22Rv1 (cell line): ENCODE measurements at regions not wholly inside any gene's neighbourhood (a gene's known extent, or its start where the extent isn't known, plus 50 kb on each side); places are given as distances from the start of the nearest gene placed in this dataset.

Source experiments
- ZFX ChIP-seq: fragments of 450-650 bp; IDR thresholded peaks from 2 replicates; pipeline ENCODE4 v1.6.1; 2017; ENCODE audit warnings: antibody characterized with exemption, borderline replicate concordance
- TF ChIP-seq, protein P1 (sequence below): fragments of 450-650 bp; IDR thresholded peaks from 2 replicates; pipeline ENCODE4 v1.5.1; 2017; ENCODE audit warnings: mild to moderate bottlenecking

DNA sequence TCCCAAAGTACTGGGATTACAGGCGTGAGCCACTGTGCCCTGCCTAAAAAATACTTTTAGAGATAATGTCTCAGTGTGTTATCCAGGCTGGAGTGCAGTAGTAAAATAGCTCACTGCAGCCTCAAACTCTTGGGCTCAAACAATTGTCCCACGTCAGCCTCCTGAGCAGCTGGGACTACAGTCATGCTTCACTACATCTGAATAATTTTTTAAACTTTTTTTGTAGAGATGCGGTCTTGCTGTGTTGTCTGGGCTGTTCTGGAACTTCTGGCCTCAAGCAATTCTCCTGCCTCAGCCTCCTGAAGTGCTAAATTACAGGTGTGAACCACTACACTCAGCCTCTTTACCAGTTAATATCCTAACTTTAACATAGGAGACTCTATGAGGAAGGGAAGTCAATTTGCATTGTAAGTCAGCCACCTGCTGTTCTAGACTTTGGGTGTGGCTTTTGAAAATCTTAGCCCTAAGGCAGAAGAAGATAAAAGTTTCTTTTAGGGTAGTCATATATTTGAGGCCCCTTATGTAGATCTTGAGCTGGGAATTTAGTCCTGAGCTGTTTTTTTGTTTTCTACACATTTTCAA is 78.2 kb upstream of the RASGRP1 start:
- TF ChIP-seq, protein P1, sequence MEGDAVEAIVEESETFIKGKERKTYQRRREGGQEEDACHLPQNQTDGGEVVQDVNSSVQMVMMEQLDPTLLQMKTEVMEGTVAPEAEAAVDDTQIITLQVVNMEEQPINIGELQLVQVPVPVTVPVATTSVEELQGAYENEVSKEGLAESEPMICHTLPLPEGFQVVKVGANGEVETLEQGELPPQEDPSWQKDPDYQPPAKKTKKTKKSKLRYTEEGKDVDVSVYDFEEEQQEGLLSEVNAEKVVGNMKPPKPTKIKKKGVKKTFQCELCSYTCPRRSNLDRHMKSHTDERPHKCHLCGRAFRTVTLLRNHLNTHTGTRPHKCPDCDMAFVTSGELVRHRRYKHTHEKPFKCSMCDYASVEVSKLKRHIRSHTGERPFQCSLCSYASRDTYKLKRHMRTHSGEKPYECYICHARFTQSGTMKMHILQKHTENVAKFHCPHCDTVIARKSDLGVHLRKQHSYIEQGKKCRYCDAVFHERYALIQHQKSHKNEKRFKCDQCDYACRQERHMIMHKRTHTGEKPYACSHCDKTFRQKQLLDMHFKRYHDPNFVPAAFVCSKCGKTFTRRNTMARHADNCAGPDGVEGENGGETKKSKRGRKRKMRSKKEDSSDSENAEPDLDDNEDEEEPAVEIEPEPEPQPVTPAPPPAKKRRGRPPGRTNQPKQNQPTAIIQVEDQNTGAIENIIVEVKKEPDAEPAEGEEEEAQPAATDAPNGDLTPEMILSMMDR, result no peak
- TF ChIP-seq ZFX, result no peak
